SU-DHL-6 (cell line): ENCODE measurements at regions not wholly inside any gene's neighbourhood (a gene's known extent, or its start where the extent isn't known, plus 50 kb on each side); places are given as distances from the start of the nearest gene placed in this dataset.

ENCODE experiments used
- EZH2phosphoT487 ChIP-seq: fragments of 200-600 bp; sonication (generic), shearing (Covaris generic); conservative IDR thresholded peaks from 2 replicates; pipeline ENCODE4 v1.6.1; 2018; ENCODE audit warnings: mild to moderate bottlenecking, antibody characterized with exemption, low read length, moderate library complexity, mixed read lengths
- TF ChIP-seq, protein P1 (sequence below): fragments of 200-600 bp; sonication (generic); IDR thresholded peaks from one replicate; pipeline ENCODE4 v1.5.1; 2017; ENCODE audit warnings: antibody characterized with exemption, mild to moderate bottlenecking, low read length, moderate library complexity; ENCODE audit not compliant: insufficient read depth, poor library complexity, severe bottlenecking

DNA sequence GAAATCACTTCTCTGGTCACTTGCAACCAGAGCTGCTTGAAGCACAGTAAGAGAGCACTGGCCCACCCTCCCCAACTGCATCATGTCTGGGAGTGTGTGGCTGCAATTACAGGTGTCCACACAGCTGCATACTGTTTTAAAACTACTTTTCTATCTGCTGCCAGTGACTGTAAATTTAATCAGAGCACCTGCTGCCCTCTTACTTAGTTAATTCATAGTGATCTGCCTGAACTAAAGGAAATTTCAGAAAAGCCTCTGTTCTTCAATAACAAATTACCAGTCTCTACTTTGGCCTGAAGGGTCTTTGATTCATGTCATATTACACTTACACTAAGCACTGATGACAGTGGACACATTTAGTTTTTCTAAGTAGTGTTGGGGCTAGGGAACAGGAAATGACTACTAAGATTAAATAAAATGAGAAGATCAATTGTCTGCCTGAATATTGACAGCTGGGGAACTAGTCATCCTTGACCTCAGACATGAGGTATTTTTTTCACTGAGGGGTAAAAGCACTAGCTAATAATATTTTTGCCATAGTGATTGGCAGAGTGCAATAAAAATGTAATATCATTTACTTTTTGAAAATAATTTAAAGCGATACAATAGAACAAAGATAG is 788.9 kb upstream of the GRAMD2B start:
- TF ChIP-seq, protein P1, sequence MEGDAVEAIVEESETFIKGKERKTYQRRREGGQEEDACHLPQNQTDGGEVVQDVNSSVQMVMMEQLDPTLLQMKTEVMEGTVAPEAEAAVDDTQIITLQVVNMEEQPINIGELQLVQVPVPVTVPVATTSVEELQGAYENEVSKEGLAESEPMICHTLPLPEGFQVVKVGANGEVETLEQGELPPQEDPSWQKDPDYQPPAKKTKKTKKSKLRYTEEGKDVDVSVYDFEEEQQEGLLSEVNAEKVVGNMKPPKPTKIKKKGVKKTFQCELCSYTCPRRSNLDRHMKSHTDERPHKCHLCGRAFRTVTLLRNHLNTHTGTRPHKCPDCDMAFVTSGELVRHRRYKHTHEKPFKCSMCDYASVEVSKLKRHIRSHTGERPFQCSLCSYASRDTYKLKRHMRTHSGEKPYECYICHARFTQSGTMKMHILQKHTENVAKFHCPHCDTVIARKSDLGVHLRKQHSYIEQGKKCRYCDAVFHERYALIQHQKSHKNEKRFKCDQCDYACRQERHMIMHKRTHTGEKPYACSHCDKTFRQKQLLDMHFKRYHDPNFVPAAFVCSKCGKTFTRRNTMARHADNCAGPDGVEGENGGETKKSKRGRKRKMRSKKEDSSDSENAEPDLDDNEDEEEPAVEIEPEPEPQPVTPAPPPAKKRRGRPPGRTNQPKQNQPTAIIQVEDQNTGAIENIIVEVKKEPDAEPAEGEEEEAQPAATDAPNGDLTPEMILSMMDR: no peak
- no peak for TF ChIP-seq EZH2phosphoT487
